OCI-LY1 (cell line): ENCODE measurements at regions not wholly inside any gene's neighbourhood (a gene's known extent, or its start where the extent isn't known, plus 50 kb on each side); places are given as distances from the start of the nearest gene placed in this dataset.

Experiments used
- H2AFZ ChIP-seq: fragments of 200-600 bp; sonication (generic), shearing (Covaris generic); 2 replicates; pipeline ENCODE4 v1.6.0; 2014; ENCODE audit warnings: antibody characterized with exemption, mild to moderate bottlenecking, low read length
- H3F3A ChIP-seq: fragments of 200-600 bp; sonication (generic), shearing (Covaris generic); 2 replicates; pipeline ENCODE4 v1.6.0; 2014; ENCODE audit warnings: mild to moderate bottlenecking, antibody characterized with exemption, low read length, moderate library complexity; ENCODE audit not compliant: insufficient read depth
- H3K27ac ChIP-seq: fragments of 200-600 bp; sonication (generic); 2 replicates; pipeline ENCODE4 v1.5.1; 2014; ENCODE audit warnings: low read length, mixed run types, mild to moderate bottlenecking, low read depth; ENCODE audit not compliant: poor library complexity, severe bottlenecking
- H3K27me3 ChIP-seq: fragments of 200-600 bp; sonication (generic); 2 replicates; pipeline ENCODE4 v1.6.0; 2014; ENCODE audit warnings: antibody characterized with exemption, mild to moderate bottlenecking, low read length, moderate library complexity; ENCODE audit not compliant: insufficient read depth
- H3K36me3 ChIP-seq: fragments of 200-600 bp; sonication (generic); 2 replicates; pipeline ENCODE4 v1.6.1; 2014; ENCODE audit warnings: mild to moderate bottlenecking, antibody characterized with exemption, low read length, moderate library complexity, mixed read lengths; ENCODE audit not compliant: insufficient read depth
- H3K4me1 ChIP-seq: fragments of 200-600 bp; sonication (generic); 2 replicates; pipeline ENCODE4 v1.5.1; 2014; ENCODE audit warnings: mild to moderate bottlenecking, low read length, moderate library complexity; ENCODE audit not compliant: insufficient read depth, severe bottlenecking
- H3K4me2 ChIP-seq: fragments of 200-600 bp; sonication (generic), shearing (Covaris generic); 2 replicates; pipeline ENCODE4 v1.6.1; 2014; ENCODE audit warnings: low read length
- H3K4me3 ChIP-seq: fragments of 200-600 bp; sonication (generic); 2 replicates; pipeline ENCODE4 v1.5.1; 2014; ENCODE audit warnings: low read length, low read depth, mild to moderate bottlenecking, mixed read lengths; ENCODE audit not compliant: poor library complexity, severe bottlenecking
- H3K79me2 ChIP-seq: fragments of 200-600 bp; shearing (Covaris generic); 2 replicates; pipeline ENCODE4 v1.6.1; 2016; ENCODE audit warnings: mixed run types, low read length, mixed read lengths; ENCODE audit not compliant: insufficient read depth
- H3K9ac ChIP-seq: fragments of 200-600 bp; sonication (generic), shearing (Covaris generic); 2 replicates; pipeline ENCODE4 v1.6.1; 2014; ENCODE audit warnings: mild to moderate bottlenecking, low read length, mixed read lengths
- H3K9me2 ChIP-seq: fragments of 200-600 bp; sonication (generic), shearing (Covaris generic); 2 replicates; pipeline ENCODE4 v1.6.1; 2014; ENCODE audit warnings: low read depth, mild to moderate bottlenecking, low read length, mixed read lengths
- H3K9me3 ChIP-seq: fragments of 200-600 bp; shearing (Covaris generic); 2 replicates; pipeline ENCODE4 v1.6.1; 2014; ENCODE audit warnings: low read length, mixed read lengths
- H4K20me1 ChIP-seq: fragments of 200-600 bp; sonication (generic), shearing (Covaris generic); 2 replicates; pipeline ENCODE4 v1.6.0; 2016; ENCODE audit warnings: mild to moderate bottlenecking, low read length; ENCODE audit not compliant: insufficient read depth
- EZH2 ChIP-seq: fragments of 200-600 bp; sonication (generic), shearing (Covaris generic); IDR thresholded peaks from 2 replicates; pipeline ENCODE4 v1.8.0; 2017; ENCODE audit warnings: borderline replicate concordance, mixed run types, mild to moderate bottlenecking, antibody characterized with exemption, low read length, moderate library complexity, mixed read lengths
- TF ChIP-seq, protein P1 (sequence below): fragments of 200-600 bp; sonication (generic), shearing (Covaris generic); IDR thresholded peaks from 2 replicates; pipeline ENCODE4 v1.5.1; 2017; ENCODE audit warnings: mild to moderate bottlenecking, antibody characterized with exemption, low read length, moderate library complexity, mixed read lengths

GRCh38 chr3:6179761-6180160 is 681.2 kb upstream of the GRM7 start:
- Histone ChIP-seq H3K79me2 (no peaks in the 10 kb centered on the region), H2AFZ (no peak overlapping the region), H3K27ac (no peak overlapping the region), H3K4me3 (no peak overlapping the region), H3K9ac (no peak overlapping the region), H3K36me3 (no peaks in the 10 kb centered on the region), H3K9me3 (no peaks in the 10 kb centered on the region), H3K4me2 (no peak overlapping the region), H3K27me3 (no peaks in the 10 kb centered on the region), H3K9me2 (no peaks in the 10 kb centered on the region), H3K4me1 (no peaks in the 10 kb centered on the region), H3F3A (no peaks in the 10 kb centered on the region), H4K20me1 (no peaks in the 10 kb centered on the region)
- TF ChIP-seq EZH2 = no peak
- TF ChIP-seq, protein P1, sequence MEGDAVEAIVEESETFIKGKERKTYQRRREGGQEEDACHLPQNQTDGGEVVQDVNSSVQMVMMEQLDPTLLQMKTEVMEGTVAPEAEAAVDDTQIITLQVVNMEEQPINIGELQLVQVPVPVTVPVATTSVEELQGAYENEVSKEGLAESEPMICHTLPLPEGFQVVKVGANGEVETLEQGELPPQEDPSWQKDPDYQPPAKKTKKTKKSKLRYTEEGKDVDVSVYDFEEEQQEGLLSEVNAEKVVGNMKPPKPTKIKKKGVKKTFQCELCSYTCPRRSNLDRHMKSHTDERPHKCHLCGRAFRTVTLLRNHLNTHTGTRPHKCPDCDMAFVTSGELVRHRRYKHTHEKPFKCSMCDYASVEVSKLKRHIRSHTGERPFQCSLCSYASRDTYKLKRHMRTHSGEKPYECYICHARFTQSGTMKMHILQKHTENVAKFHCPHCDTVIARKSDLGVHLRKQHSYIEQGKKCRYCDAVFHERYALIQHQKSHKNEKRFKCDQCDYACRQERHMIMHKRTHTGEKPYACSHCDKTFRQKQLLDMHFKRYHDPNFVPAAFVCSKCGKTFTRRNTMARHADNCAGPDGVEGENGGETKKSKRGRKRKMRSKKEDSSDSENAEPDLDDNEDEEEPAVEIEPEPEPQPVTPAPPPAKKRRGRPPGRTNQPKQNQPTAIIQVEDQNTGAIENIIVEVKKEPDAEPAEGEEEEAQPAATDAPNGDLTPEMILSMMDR = no peak

GRCh38 chr3:6180171-6180570 is 680.7 kb upstream of the GRM7 start:
- no peak overlapping the region for H3K27ac ChIP-seq
- no peak overlapping the region for H3K4me2 ChIP-seq
- no peaks in the 10 kb centered on the region for H3K4me1 ChIP-seq
- H3K4me3 ChIP-seq = no peak overlapping the region
- H3K9ac ChIP-seq = no peak overlapping the region
- TF ChIP-seq EZH2 = no peak
- TF ChIP-seq, protein P1 = no peak
- no peaks in the 10 kb centered on the region for H3K9me3 ChIP-seq
- no peaks in the 10 kb centered on the region for H3K9me2 ChIP-seq
- no peaks in the 10 kb centered on the region for H3K79me2 ChIP-seq
- no peaks in the 10 kb centered on the region for H3K27me3 ChIP-seq
- no peak overlapping the region for H2AFZ ChIP-seq
- no peaks in the 10 kb centered on the region for H4K20me1 ChIP-seq
- H3F3A ChIP-seq = no peaks in the 10 kb centered on the region
- H3K36me3 ChIP-seq = no peaks in the 10 kb centered on the region

GRCh38 chr3:6182476-6182875 is 678.4 kb upstream of the GRM7 start:
- Histone ChIP-seq H3K36me3 (no peaks in the 10 kb centered on the region), H3K4me2 (no peak overlapping the region), H3K9me2 (no peaks in the 10 kb centered on the region), H3K4me1 (no peaks in the 10 kb centered on the region), H3K4me3 (no peak overlapping the region), H3K9me3 (no peaks in the 10 kb centered on the region), H3F3A (no peaks in the 10 kb centered on the region), H3K79me2 (no peaks in the 10 kb centered on the region), H2AFZ (no peak overlapping the region), H4K20me1 (no peaks in the 10 kb centered on the region), H3K27me3 (no peaks in the 10 kb centered on the region), H3K9ac (no peak overlapping the region), H3K27ac (no peak overlapping the region)
- TF ChIP-seq, protein P1 = no peak
- no peak for TF ChIP-seq EZH2
